ENCODE measurements at regions not wholly inside any gene's neighbourhood (a gene's known extent, or its start where the extent isn't known, plus 50 kb on each side); places are given as distances from the start of the nearest gene placed in this dataset.

- TF ChIP-seq, protein P1, sequence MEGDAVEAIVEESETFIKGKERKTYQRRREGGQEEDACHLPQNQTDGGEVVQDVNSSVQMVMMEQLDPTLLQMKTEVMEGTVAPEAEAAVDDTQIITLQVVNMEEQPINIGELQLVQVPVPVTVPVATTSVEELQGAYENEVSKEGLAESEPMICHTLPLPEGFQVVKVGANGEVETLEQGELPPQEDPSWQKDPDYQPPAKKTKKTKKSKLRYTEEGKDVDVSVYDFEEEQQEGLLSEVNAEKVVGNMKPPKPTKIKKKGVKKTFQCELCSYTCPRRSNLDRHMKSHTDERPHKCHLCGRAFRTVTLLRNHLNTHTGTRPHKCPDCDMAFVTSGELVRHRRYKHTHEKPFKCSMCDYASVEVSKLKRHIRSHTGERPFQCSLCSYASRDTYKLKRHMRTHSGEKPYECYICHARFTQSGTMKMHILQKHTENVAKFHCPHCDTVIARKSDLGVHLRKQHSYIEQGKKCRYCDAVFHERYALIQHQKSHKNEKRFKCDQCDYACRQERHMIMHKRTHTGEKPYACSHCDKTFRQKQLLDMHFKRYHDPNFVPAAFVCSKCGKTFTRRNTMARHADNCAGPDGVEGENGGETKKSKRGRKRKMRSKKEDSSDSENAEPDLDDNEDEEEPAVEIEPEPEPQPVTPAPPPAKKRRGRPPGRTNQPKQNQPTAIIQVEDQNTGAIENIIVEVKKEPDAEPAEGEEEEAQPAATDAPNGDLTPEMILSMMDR (IDR thresholded peaks at IDR 0.05), result no peak
- TF ChIP-seq POLR2AphosphoS5 (IDR thresholded peaks at IDR 0.05) (no peak), EP300 (IDR thresholded peaks at IDR 0.05) (no peak)
These were observed 243.8 kb downstream of the RBFOX3 start for GRCh38 chr17:79366988-79367571.
